Colonic mucosa (tissue), 4 donors: ENCODE measurements at regions not wholly inside any gene's neighbourhood (a gene's known extent, or its start where the extent isn't known, plus 50 kb on each side); places are given as distances from the start of the nearest gene placed in this dataset.

Experiments used
- DNase-seq: peaks from one replicate; pipeline ENCODE4 v3.0.0-alpha.2; 2020
- H3K27ac ChIP-seq: fragments of 200-600 bp; one replicate; pipeline ENCODE4 v1.8.0; 2021
- H3K27me3 ChIP-seq: fragments of 200-600 bp; one replicate; pipeline ENCODE4 v1.8.0; 2021
- H3K36me3 ChIP-seq: fragments of 200-600 bp; one replicate; pipeline ENCODE4 v1.8.0; 2021
- H3K4me1 ChIP-seq: fragments of 200-600 bp; one replicate; pipeline ENCODE4 v1.8.0; 2021; ENCODE audit warnings: mild to moderate bottlenecking
- H3K4me3 ChIP-seq: fragments of 200-600 bp; one replicate; pipeline ENCODE4 v1.8.0; 2021
- H3K9ac ChIP-seq, 2 donors: one replicate each; pipeline ENCODE4 v1.7.0; 2013; ENCODE audit warnings: control low read depth in 2 of 2, low read depth in 2 of 2, low read length in 2 of 2
- H3K9me3 ChIP-seq: fragments of 200-600 bp; one replicate; pipeline ENCODE4 v1.8.0; 2021
- CTCF ChIP-seq: fragments of 200-600 bp; IDR thresholded peaks from one replicate; pipeline ENCODE4 v1.8.0; 2022; ENCODE audit warnings: antibody characterized with exemption, mild to moderate bottlenecking
- intact Hi-C: fragments of 100-400 bp; cut with DNase I; formaldehyde crosslinking; loops from one replicate; pipeline ENCODE4 v1.14.1; 2022
- donor health status: healthy.
- donor health status: DM: no; HTN: no; CAD: no.
- donor health status: DM: no; HTN: no; CAD: no.

GRCh38 chr2:107393516-107393915, 433.2 kb upstream of the RGPD4 start:
- intact Hi-C loops, result no loop called here

DNA sequence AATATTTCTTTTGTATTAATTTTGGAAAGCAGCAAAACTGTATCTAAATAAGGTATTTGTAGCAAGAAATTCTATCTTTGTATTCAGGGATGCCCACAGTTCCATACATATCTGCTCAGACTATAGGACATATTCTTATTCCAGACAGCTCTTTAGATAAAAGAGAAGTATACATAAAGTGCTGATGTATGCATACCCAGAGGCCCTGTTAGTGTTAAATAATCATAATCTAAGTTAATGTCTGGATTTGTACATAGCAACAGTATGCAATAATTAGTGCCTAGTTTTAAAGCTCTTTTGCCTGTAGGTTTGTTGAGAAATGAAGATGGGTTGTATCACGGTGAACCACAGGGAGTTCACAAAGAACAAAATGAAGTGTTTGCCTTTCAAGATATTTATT, 428.0 kb upstream of the RGPD4 start:
- intact Hi-C loops, result no loop called here
- no peak overlapping the region for H3K4me3 ChIP-seq

More at GRCh38 chr2:107393516-107393915, 433.2 kb upstream of the RGPD4 start:
- H3K27ac ChIP-seq, result no peak overlapping the region
- no peaks in the 10 kb centered on the region for H3K36me3 ChIP-seq
- H3K4me3 ChIP-seq, result no peak overlapping the region
- no peak overlapping the region for H3K9ac ChIP-seq
- H3K4me1 ChIP-seq, result no peaks in the 10 kb centered on the region
- DNase-seq, result no peak
- no peaks in the 10 kb centered on the region for H3K9me3 ChIP-seq
- no peak for TF ChIP-seq CTCF
- no peaks in the 10 kb centered on the region for H3K27me3 ChIP-seq

GRCh38 chr2:107402330-107402729, 424.4 kb upstream of the RGPD4 start:
- no peaks in the 10 kb centered on the region for H3K9me3 ChIP-seq
- intact Hi-C loops, result no loop called here
- no peak for TF ChIP-seq CTCF
- no peaks in the 10 kb centered on the region for H3K27me3 ChIP-seq
- no peaks in the 10 kb centered on the region for H3K4me1 ChIP-seq
- no peak overlapping the region for H3K4me3 ChIP-seq
- no peaks in the 10 kb centered on the region for H3K36me3 ChIP-seq
- DNase-seq, result no peak
- H3K9ac ChIP-seq, result no peak overlapping the region
- no peak overlapping the region for H3K27ac ChIP-seq

More for the DNA sequence above, 428.0 kb upstream of the RGPD4 start:
- no peak for DNase-seq
- Histone ChIP-seq H3K9me3 (no peaks in the 10 kb centered on the region), H3K27ac (no peak overlapping the region), H3K9ac (no peak overlapping the region), H3K27me3 (no peaks in the 10 kb centered on the region), H3K4me1 (no peaks in the 10 kb centered on the region), H3K36me3 (no peaks in the 10 kb centered on the region)
- TF ChIP-seq CTCF, result no peak

GRCh38 chr2:107405261-107405660, 421.4 kb upstream of the RGPD4 start:
- DNase-seq, result no peak
- intact Hi-C loops, result no loop called here
- Histone ChIP-seq H3K27me3 (no peaks in the 10 kb centered on the region), H3K27ac (no peak overlapping the region), H3K9me3 (no peaks in the 10 kb centered on the region), H3K36me3 (no peaks in the 10 kb centered on the region), H3K9ac (no peak overlapping the region), H3K4me1 (no peaks in the 10 kb centered on the region), H3K4me3 (no peak overlapping the region)
- TF ChIP-seq CTCF, result no peak

DNA sequence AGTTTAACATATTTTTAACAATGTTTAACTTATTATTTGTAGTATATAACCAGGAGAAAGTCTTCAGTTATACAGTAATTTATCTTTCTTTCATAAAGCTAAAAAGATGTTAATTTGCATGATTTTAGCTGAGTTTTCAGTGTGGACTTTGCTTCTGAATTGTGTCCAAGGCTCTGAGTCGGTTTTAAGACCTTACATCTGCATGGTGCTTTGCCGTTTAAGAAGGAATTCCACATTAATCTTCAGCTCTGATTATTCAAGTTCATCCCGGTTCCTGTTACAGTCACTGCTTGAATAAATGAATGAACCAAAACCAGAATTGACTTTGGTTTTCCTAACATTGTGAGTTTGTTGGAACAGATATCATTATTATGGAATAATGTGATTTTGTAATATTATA, 419.7 kb upstream of the RGPD4 start:
- Histone ChIP-seq H3K36me3 (no peaks in the 10 kb centered on the region), H3K27me3 (no peaks in the 10 kb centered on the region), H3K27ac (no peak overlapping the region), H3K9me3 (no peaks in the 10 kb centered on the region), H3K9ac (no peak overlapping the region), H3K4me1 (no peaks in the 10 kb centered on the region), H3K4me3 (no peak overlapping the region)
- TF ChIP-seq CTCF, result no peak
- no peak for DNase-seq
- intact Hi-C loops, result no loop called here

DNA sequence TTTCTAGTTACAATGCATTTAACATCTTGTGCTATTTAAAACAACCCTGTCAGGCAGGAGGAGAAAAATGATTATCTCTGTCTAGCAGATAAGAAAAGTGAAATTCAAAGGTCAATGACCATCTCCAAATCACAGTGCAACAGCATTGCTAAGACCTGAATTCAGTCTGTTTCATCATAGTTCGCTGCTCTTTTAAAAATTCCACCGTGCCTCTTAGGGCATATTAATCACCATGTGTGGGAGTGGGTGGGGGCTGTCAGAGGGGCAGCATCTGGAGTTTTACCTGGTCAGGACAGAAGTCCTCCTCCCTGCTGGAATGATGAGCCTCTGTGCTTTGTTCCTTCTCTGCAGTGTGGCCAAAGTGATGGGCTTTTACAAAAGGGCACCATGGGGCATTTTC, 418.7 kb upstream of the RGPD4 start:
- H3K4me3 ChIP-seq, result no peak overlapping the region
- no peaks in the 10 kb centered on the region for H3K4me1 ChIP-seq
- H3K27me3 ChIP-seq, result no peaks in the 10 kb centered on the region
- no peak for DNase-seq
- H3K36me3 ChIP-seq, result no peaks in the 10 kb centered on the region
- no peak overlapping the region for H3K27ac ChIP-seq
- TF ChIP-seq CTCF, result no peak
- intact Hi-C loops, result no loop called here
- H3K9me3 ChIP-seq, result no peaks in the 10 kb centered on the region
- H3K9ac ChIP-seq, result no peak overlapping the region
